ENCODE measurements at regions not wholly inside any gene's neighbourhood (a gene's known extent, or its start where the extent isn't known, plus 50 kb on each side); places are given as distances from the start of the nearest gene placed in this dataset.
"Not testable (repeated sequence)": the region's sequence is repeated elsewhere in the genome, so short reads cannot be mapped to it uniquely, and the experiment has no call there.

DNA sequence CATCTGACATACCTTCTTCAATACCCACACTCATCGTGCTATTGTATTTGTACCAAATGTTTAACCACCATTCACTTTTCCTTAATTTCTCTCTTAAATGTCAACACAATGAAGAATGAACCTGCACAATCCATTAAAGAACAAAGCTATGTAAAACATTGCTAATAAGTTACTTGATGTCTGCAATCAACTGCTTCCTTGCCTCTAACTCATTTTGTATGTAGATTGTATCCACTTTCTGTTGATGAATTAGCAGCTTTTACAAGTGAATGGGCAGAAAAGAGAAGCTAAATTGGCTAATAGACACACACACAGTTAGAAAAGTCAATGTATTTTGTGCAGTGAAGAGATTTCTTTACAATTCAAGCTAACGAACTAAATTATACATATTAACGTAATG, 212.5 kb upstream of the NDST3 start:
- DNase-seq: no peak

GRCh38 chr4:117823388-117823787, 210.9 kb upstream of the NDST3 start:
- no peak for DNase-seq

DNA sequence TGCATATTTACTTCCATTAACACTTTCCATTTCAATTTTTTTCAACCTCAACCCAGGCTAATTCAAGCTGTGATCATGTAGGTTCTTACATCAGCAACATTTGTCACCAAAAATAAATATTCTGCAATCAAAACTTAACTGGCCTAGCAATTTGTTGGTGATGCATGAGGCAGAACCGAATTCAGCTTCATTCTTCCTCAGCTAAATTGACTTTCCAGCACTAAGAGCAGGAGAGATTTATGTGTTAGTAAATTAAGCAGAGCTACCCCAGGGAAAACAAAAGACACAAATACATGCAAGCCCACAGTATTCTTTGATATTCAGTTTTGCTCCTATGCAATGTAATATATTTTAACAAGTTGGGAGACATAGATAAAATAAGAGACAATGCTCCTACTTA, 208.7 kb upstream of the NDST3 start:
- no peak for DNase-seq

DNA sequence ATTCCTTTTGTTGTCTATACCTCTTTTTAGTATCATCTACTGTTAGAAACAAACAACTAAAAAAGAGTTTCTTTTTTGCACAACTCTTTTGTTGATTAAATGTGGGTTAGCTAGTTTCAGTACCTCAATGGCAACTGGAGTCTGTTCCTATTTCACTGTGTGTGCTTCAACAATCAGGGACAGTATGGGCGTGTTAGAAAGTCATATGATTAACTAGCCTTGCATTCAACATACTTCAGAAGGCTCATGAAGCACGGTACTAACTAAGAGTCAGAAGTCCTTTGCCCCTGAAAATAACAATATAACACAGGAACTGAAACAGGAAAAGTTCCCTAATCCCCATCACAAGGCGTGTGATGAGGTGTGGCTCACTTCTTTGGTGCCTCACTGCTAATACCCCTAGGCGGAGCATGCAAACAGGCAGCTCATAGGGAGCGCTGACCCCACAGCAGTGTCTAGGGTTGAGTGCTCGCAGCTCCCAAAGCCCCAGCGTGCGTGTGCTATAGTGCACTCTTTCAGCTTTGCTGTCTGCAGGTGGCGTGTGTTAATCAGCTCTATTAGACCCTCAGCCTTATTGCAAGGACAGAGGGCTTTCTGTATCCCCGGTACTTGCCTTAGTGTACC, 203.1 kb upstream of the NDST3 start:
- DNase-seq: no peak

DNA sequence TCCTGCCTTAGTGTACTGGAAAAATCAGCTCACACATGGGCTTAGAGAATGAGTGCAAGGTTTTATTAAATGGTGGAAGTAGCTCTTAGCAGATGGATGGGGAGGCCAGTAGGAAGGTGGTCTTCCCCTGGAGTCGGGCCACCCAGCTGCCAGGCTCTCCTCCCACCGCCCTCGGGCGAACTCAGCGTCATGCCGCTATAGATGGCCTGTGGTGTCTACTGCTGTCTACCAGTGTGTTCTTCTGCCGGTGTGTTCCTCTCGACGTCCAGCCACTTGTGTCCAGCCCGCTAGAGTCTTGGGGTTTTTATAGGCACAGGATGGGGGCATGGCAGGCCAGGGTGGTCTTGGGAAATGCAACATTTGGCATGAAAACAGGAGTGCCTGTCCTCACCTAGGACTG, 198.7 kb upstream of the NDST3 start:
- DNase-seq: no peak

- no peak for DNase-seq
These were observed 189.7 kb upstream of the NDST3 start for GRCh38 chr4:117844594-117844993.

GRCh38 chr4:117845270-117845669, 189.0 kb upstream of the NDST3 start:
- DNase-seq: no peak

DNA sequence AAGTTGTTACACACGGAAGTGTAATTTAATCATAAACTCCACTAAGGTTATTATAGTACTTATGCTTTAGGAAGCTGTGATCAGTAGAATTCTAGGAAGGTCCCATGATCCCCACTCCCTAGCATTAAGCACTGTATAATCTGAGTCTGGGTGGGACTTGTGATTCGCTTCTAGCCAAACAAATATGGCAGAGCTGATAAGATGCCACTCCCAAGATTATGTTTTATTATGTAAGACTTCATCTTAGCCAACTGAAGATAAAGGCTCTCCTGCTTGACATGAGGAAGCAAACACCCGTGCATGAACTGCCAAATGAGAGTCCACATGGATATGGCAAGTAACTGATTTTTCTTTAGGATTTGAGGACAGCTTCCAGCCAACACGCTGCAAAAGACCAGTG, 186.4 kb upstream of the NDST3 start:
- no peak for DNase-seq

DNA sequence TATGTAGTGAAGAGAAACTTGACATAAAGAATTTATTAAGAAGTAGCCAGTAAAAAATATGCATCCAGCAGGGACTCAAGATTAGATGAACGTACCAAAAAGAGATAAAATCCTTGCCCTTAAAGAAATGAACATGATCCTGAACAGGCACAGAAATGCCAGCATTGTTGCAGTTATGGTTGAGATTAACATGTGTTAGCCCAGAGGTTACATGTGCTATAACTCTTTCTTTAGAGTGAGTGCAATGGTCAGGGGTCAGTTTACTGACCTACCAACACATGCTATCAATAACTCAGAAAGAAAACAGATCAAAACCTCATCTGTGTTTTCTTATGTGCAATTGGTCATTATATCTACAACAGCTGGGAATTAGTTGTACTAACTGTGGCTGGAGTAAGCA, 166.1 kb upstream of the NDST3 start:
- no peak for DNase-seq

- no peak for DNase-seq
These were observed 160.5 kb upstream of the NDST3 start for GRCh38 chr4:117873779-117874178.

DNA sequence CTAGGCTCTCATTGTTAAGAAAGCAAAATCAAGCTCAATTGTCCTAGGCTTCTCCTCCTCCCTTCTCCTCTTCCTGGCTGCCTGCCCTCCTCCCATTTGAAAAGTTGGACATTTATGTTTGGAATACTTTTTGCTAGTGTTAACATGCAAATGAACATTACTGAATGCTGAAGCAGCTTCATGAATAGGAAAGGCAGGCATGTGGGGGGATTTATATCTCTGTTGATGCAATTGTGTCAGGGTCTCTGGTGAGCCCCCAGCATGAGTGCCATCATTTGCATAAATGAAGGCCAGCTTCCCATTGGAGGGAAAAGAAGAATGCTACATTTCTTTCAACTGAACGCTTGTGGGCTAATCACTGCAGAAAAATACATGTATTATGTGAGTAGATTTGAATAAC, 160.1 kb upstream of the NDST3 start:
- DNase-seq: no peak

- no peak for DNase-seq
These were observed 144.3 kb upstream of the NDST3 start for GRCh38 chr4:117889978-117890377.

DNA sequence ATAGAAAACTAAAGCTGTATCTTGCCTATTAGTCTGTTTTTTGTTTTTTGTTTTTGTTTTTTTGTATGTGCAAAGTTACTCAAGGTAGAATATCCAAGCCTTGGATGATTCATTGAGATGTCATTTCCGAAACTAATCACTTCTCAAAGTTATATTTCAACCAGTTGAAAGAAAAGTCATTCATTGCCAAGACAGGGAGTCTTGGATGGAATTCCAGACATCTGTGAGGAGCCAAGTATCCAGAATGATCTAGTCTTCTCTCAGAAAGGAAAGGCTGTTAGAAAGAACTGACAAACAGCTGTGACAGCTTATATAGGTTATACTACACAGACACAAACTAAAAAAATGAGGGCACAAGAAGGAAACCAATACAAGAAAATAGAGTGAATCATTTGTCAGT, 141.1 kb upstream of the NDST3 start:
- no peak for DNase-seq

GRCh38 chr4:117898496-117898895, 135.8 kb upstream of the NDST3 start:
- no peak for DNase-seq

DNA sequence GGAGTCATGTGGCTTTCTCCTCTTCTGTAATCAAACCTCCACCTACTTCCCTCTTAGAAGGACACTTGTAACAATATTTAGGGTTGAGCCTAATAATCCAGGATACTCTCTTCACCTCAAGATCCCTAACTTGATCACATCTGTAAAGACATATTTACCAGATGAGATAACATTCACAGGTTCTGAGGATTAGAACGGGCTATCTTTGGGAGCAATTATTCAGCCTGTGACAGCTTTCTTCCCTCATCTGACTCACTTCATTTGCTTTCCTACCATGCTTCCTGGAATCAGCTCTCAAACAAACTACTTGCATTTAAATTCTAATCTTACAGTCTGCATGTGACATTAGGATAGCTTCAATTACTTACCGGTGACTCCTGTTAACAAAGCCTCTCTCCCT, 133.5 kb upstream of the NDST3 start:
- DNase-seq: no peak

GRCh38 chr4:117907646-117908045, 126.6 kb upstream of the NDST3 start:
- no peak for DNase-seq

GRCh38 chr4:117908306-117909207, 125.7 kb upstream of the NDST3 start:
- DNase-seq: no peak

GRCh38 chr4:117916728-117917127, 117.6 kb upstream of the NDST3 start:
- DNase-seq: no peak

DNA sequence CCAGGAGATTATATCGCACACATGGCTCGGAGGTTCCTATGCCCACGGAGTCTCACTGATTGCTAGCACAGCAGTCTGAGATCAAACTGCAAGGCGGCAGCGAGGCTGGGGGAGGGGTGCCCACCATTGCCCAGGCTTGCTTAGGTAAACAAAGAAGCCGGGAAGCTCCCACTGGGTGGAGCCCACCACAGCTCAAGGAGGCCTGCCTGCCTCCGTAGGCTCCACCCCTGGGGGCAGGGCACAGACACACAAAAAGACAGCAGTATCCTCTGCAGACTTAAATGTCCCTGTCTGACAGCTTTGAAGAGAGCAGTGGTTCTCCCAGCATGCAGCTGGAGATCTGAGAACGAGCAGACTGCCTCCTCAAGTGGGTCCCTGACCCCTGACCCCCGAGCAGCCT, 112.0 kb upstream of the NDST3 start:
- not testable (repeated sequence) for DNase-seq

- not testable (repeated sequence) for DNase-seq
These were observed 106.5 kb upstream of the NDST3 start for GRCh38 chr4:117927823-117928222.

GRCh38 chr4:117941611-117942010, 92.7 kb upstream of the NDST3 start:
- no peak for DNase-seq

DNA sequence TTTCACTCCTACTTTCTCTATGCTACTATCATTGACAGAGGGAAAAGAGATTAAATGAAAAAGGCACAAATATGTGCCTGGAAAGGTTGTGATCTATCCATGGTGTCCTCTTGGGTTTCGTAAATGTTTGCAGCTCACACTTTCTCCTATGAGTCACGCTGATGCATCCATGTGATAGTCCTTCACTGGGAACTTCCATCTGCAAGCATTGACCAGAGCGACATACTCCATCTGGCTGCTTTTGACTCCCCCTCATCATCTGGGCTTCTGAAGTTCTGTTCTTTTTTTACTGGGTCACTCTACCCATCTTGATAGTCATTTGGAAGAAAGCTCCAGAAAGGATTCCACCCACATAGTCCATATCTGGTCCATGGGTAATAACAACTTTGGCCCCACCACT, 84.7 kb upstream of the NDST3 start:
- DNase-seq: no peak

DNA sequence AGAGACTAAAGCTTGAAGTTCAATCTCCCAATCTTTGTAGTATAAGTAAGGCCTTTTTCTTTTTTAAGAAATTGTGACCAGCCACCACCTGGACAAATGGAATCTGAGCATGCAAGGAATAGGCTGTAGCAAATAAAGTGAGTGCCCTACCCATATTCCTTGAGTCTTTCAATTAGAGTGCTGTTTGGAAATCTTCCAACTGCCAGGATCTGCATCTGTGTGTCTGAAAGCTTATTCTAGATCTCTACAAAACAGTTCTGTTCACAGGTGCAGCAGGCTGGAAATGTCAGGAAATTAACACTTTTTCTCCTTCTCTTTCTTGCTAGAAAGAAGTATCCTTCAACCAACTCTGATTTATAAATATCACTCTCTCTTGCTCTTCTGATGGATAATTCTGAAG, 76.7 kb upstream of the NDST3 start:
- no peak for DNase-seq

DNA sequence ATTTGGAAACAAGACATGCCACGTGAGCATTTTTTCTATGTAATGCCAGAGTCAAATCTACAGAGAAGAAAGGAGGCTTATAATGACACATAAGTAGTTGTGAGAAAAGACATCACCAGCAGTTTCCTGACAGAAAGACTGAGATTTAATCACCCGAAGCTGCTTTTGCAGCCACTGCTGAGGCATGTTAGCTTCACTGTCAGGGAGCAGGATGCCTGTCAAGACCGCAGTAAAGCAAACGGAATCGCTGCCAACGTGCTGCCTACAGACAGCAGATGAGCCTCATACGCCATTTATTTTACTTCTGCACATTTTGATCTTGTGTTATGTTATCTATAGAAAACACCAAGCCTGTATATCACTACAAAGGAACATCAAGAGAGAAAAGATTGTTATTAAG, 68.7 kb upstream of the NDST3 start:
- DNase-seq: no peak

DNA sequence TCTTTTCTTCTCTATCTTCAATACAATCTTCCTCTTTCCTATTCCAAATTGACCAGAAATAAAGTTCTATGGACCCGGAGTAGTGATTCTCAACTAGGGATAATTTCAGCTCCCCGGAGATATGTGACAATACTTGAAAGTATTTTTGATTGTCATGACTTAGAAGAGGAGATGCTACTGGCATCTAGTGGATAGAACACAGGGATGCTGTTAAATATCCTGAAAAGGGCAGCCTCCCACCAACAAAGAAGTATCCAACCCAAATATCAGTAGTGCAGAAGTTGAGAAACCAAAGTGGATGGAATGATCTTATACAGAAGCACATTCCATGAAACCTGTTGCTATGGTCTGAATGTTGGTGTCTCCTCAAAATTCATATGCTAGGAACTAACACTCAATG, 65.7 kb upstream of the NDST3 start:
- DNase-seq: no peak

Data from KG1 (cell line).